Nephron progenitor cell (in vitro differentiated cells): ENCODE measurements at regions not wholly inside any gene's neighbourhood (a gene's known extent, or its start where the extent isn't known, plus 50 kb on each side); places are given as distances from the start of the nearest gene placed in this dataset.
"Not testable (repeated sequence)": the region's sequence is repeated elsewhere in the genome, so short reads cannot be mapped to it uniquely, and the experiment has no call there.

ENCODE experiments used
- DNase-seq: peaks from one replicate; pipeline ENCODE4 v3.0.0; 2021
- H3K27ac Mint-ChIP-seq: 2 replicates; pipeline ENCODE4 v1.8.0; 2021; ENCODE audit warnings: mild to moderate bottlenecking, moderate library complexity, mixed read lengths
- H3K27me3 Mint-ChIP-seq: 2 replicates; pipeline ENCODE4 v1.8.0; 2021; ENCODE audit warnings: mild to moderate bottlenecking, low read depth, mixed read lengths; ENCODE audit not compliant: poor library complexity
- H3K36me3 Mint-ChIP-seq: 2 replicates; pipeline ENCODE4 v1.8.0; 2021; ENCODE audit warnings: low read depth, mixed read lengths
- H3K4me1 Mint-ChIP-seq: 2 replicates; pipeline ENCODE4 v1.8.0; 2021; ENCODE audit warnings: mixed read lengths
- H3K4me3 Mint-ChIP-seq: 2 replicates; pipeline ENCODE4 v1.8.0; 2021; ENCODE audit warnings: mild to moderate bottlenecking, moderate library complexity, mixed read lengths
- H3K9me3 Mint-ChIP-seq: 2 replicates; pipeline ENCODE4 v1.8.0; 2021; ENCODE audit warnings: mild to moderate bottlenecking, moderate library complexity, mixed read lengths
- CTCF ChIP-seq: fragments of 200-600 bp; sonication (generic); IDR thresholded peaks from 2 replicates; pipeline ENCODE4 v1.5.0; 2021; ENCODE audit warnings: antibody characterized with exemption

GRCh38 chr13:94811753-94812152 lies 99.4 kb upstream of the SOX21 start:
- DNase-seq = no peak
- Mint-ChIP-seq H3K4me1 (no peaks in the 10 kb centered on the region), H3K36me3 (no peaks in the 10 kb centered on the region), H3K9me3 (no peaks in the 10 kb centered on the region), H3K27ac (no peak overlapping the region), H3K4me3 (no peak overlapping the region), H3K27me3 (peaks cover 7% of the 10 kb centered on the region)
- no peak for TF ChIP-seq CTCF

DNA sequence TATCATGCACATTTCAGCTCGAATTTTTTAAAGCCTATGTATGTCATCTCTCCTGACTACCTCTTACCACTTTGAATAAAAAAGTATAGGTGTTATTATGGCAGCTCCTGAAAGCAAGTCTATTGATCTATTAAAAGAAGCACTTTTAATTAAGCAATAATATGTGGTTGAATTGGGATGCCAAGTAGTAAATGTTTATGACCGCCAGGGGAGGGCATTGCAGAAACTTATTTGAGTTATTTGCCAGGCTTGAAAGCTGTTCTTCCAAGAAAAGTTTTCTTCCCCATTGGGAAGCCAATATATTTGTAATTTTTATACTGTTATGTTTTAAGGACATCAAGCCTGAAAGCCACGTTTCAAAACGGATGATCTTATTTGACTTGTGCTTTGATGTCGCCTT lies 88.1 kb upstream of the SOX21 start:
- no peak for TF ChIP-seq CTCF
- Mint-ChIP-seq H3K27ac (no peak overlapping the region), H3K4me3 (no peak overlapping the region), H3K36me3 (no peaks in the 10 kb centered on the region), H3K27me3 (peaks cover 6% of the 10 kb centered on the region), H3K9me3 (no peaks in the 10 kb centered on the region), H3K4me1 (peaks cover 19% of the 10 kb centered on the region)
- DNase-seq = no peak

GRCh38 chr13:94799299-94799698 lies 87.0 kb upstream of the SOX21 start:
- H3K36me3 Mint-ChIP-seq = no peaks in the 10 kb centered on the region
- no peak overlapping the region for H3K4me3 Mint-ChIP-seq
- H3K27me3 Mint-ChIP-seq = peaks cover 6% of the 10 kb centered on the region
- no peak for DNase-seq
- peak overlapping the region; percentile 26 for H3K27ac Mint-ChIP-seq
- no peaks in the 10 kb centered on the region for H3K9me3 Mint-ChIP-seq
- no peak for TF ChIP-seq CTCF
- peaks cover 19% of the 10 kb centered on the region for H3K4me1 Mint-ChIP-seq

GRCh38 chr13:94798738-94799137 lies 86.4 kb upstream of the SOX21 start:
- H3K4me3 Mint-ChIP-seq = no peak overlapping the region
- H3K36me3 Mint-ChIP-seq = no peaks in the 10 kb centered on the region
- peaks cover 6% of the 10 kb centered on the region for H3K27me3 Mint-ChIP-seq
- TF ChIP-seq CTCF = no peak
- H3K27ac Mint-ChIP-seq = no peak overlapping the region
- DNase-seq = no peak
- H3K9me3 Mint-ChIP-seq = no peaks in the 10 kb centered on the region
- peaks cover 19% of the 10 kb centered on the region for H3K4me1 Mint-ChIP-seq

GRCh38 chr13:94795292-94795691 lies 82.9 kb upstream of the SOX21 start:
- DNase-seq = no peak
- TF ChIP-seq CTCF = no peak
- Mint-ChIP-seq H3K9me3 (no peaks in the 10 kb centered on the region), H3K4me3 (no peak overlapping the region), H3K27ac (peak overlapping the region; percentile 5), H3K36me3 (no peaks in the 10 kb centered on the region), H3K4me1 (peaks cover 16% of the 10 kb centered on the region), H3K27me3 (peaks cover 7% of the 10 kb centered on the region)

DNA sequence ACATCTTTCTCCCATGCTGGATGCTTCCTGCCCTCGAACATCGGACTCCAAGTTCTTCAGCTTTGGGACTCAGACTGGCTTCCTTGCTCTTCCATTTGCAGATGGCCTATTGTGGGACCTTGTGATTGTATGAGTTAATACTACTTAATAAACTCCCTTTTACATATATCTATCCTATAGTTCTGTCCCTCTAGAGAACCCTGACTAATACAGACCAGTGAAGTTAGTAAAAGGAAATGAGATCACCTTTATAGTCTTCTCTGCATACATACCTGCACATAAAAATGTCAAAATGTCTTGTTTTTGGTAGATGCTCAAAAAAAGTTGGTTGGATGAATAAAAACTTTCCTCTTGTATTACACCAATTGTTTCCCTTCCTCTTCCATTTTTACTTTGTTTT lies 73.9 kb upstream of the SOX21 start:
- H3K9me3 Mint-ChIP-seq = peaks cover 14% of the 10 kb centered on the region
- not testable (repeated sequence) for H3K4me3 Mint-ChIP-seq, H3K27ac Mint-ChIP-seq, H3K4me1 Mint-ChIP-seq, DNase-seq, H3K36me3 Mint-ChIP-seq
- peaks cover 12% of the 10 kb centered on the region for H3K27me3 Mint-ChIP-seq
